ENCODE measurements at regions not wholly inside any gene's neighbourhood (a gene's known extent, or its start where the extent isn't known, plus 50 kb on each side); places are given as distances from the start of the nearest gene placed in this dataset.
A peak's percentile ranks its signal among the peaks of the same experiment; 100 is the strongest.
"Not testable (repeated sequence)": the region's sequence is repeated elsewhere in the genome, so short reads cannot be mapped to it uniquely, and the experiment has no call there.

DNA sequence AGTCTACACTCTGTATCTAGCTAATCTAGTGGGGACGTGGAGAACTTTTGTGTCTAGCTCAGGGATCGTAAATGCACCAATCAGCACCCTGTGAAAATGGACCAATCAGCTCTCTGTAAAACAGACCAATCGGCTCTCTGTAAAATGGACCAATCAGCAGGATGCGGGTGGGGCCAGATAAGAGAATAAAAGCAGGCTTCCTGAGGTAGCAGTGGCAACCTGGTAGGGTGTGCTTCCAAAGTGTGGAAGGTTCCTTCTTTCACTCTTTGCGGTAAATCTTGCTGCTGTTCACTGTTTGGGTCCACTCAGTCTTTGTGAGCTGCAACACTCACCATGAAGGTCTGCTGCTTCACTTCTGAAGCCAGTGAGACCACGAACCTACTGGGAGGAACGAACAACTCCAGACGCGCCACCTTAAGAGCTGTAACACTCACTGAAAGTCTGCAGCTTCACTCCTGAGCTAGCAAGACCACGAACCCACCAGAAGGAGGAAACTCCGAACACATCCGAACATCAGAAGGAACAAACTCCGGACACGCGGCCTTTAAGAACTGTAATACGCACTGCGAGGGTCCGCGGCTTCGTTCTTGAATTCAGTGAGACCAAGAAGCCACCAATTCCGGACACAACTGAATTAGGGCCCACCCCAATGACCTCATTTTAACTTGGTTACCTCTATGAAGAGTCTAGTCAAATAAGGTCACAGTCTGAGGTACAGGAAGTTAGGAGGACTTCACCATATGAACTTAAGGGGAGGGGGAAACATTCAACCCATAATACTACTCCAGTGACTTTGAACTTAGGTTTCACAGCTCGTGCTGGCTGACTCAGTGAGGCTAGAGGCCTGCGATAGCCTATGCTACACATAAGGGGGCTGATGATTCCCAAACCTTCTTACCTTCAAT, 59.8 kb upstream of the LPGAT1 start:
- Mint-ChIP-seq H3K27me3 (peaks cover 0 to 26% (median 6%) of the 10 kb centered on the region in 5 donors), H3K4me3 (peak overlapping the region in 1 of 10 donors; percentile 4)
- H3K27ac Mint-ChIP-seq; H3K36me3 ChIP-seq (ENCODE audit: control insufficient read depth in 2 of 3, insufficient read depth in 3 of 3, low read length in 3 of 3); H3K4me1 ChIP-seq (ENCODE audit: control insufficient read depth in 2 of 2, insufficient read depth in 2 of 2, low read length in 2 of 2); H3K9me3 Mint-ChIP-seq; intact Hi-C loops (cut with micrococcal nuclease); H3K4me1 Mint-ChIP-seq; H3K27ac ChIP-seq (ENCODE audit: low read depth, low read length); H3K36me3 Mint-ChIP-seq; CTCF ChIA-PET; H3K4me3 ChIP-seq (ENCODE audit: low read length); H3K27me3 ChIP-seq (ENCODE audit: control insufficient read depth in 2 of 2, insufficient read depth in 2 of 2, low read length in 2 of 2); H3K9me3 ChIP-seq (ENCODE audit: control insufficient read depth in 2 of 3, low read length in 3 of 3); DNase-seq; ATAC-seq: not testable (repeated sequence)
- POLR2A ChIA-PET = interaction anchor here (0.6 kb wide), 1 partner anchor 16 kb away, joined by 3 read pairs; no protein-coding TSS in a partner anchor

DNA sequence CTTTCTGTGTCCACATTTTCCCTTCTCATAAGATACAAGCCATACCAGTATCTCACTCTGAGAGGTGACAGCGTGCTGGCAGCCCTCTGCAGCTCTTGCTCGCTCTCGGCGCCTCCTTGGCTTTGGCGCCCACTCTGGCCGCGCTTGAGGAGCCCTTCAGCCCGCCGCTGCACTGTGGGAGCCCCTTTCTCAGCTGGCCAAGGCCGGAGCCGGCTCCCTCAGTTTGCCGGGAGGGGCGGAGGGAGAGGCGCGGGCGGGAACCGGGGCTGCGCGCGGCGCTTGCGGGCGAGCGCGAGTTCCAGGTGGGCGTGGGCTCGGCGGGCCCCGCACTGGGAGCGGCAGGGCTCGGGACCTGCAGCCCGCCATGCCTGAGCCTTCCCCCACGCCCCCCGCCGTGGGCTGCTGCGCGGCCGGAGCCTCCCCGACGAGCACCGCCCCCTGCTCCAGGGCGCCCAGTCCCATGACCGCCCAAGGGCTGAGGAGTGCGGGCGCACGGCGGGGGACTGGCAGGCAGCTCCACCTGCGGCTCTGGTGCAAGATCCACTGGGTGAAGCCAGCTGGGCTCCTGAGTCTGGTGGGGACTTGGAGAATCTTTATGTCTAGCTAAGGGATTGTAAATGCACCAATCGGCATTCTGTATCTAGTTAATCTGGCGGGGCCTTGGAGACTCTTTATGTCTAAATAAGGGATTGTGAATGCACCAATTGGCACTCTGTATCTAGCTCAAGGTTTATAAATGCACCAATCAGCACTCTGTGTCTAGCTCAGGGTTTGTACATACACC, 58.9 kb upstream of the LPGAT1 start:
- CTCF ChIA-PET; H3K27ac Mint-ChIP-seq; H3K36me3 ChIP-seq (ENCODE audit: control insufficient read depth in 2 of 3, insufficient read depth in 3 of 3, low read length in 3 of 3); H3K27ac ChIP-seq (ENCODE audit: low read depth, low read length); H3K27me3 ChIP-seq (ENCODE audit: control insufficient read depth in 2 of 2, insufficient read depth in 2 of 2, low read length in 2 of 2); H3K36me3 Mint-ChIP-seq; H3K4me1 ChIP-seq (ENCODE audit: control insufficient read depth in 2 of 2, insufficient read depth in 2 of 2, low read length in 2 of 2); H3K9me3 ChIP-seq (ENCODE audit: control insufficient read depth in 2 of 3, low read length in 3 of 3); intact Hi-C loops (cut with micrococcal nuclease); ATAC-seq; H3K9me3 Mint-ChIP-seq; DNase-seq; H3K4me3 ChIP-seq (ENCODE audit: low read length); H3K4me1 Mint-ChIP-seq: not testable (repeated sequence)
- POLR2A ChIA-PET = interaction anchor here (0.6 kb wide), 1 partner anchor 1206 kb away, joined by 6 read pairs; no protein-coding TSS in a partner anchor
- Mint-ChIP-seq H3K4me3 (peak overlapping the region in 1 of 10 donors; percentile 4), H3K27me3 (peaks cover 0 to 25% (median 3%) of the 10 kb centered on the region in 5 donors)

DNA sequence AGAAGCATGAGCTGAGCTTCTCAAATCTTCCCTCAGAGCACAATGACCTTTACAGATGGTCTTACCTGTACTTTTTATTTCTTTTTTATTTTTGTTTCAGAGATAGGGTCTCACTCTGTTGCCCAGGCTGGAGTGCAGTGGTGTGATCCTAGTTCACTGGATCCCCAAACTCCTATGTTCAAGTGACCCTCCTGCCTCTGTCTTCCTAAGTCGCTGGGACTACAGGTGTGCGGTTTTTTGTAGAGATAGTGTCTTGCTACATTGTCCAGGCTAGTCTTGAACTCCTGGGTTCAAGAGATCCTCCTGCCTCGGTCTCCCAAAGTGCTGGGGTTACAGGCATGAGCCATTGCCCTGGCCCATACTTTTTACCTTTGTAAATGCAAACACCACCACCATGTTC, 56.0 kb upstream of the LPGAT1 start:
- H3K36me3 Mint-ChIP-seq = peaks cover 0 to under 1% (median 0%) of the 10 kb centered on the region in 5 donors
- peaks cover 0 to 16% (median 3%) of the 10 kb centered on the region in 5 donors for H3K27me3 Mint-ChIP-seq
- ChIA-PET POLR2A (no interaction called here), CTCF (no interaction called here)
- H3K4me1 ChIP-seq (ENCODE audit: control insufficient read depth in 2 of 2, insufficient read depth in 2 of 2, low read length in 2 of 2) = no peaks in the 10 kb centered on the region
- no peaks in the 10 kb centered on the region for H3K27me3 ChIP-seq (ENCODE audit: control insufficient read depth in 2 of 2, insufficient read depth in 2 of 2, low read length in 2 of 2)
- no peak overlapping the region for H3K4me3 Mint-ChIP-seq
- H3K9me3 Mint-ChIP-seq = peaks cover 0 to 7% (median under 1%) of the 10 kb centered on the region in 11 donors
- H3K27ac ChIP-seq (ENCODE audit: low read depth, low read length) = no peak overlapping the region
- DNase-seq (no peak), ATAC-seq (no peak)
- H3K4me1 Mint-ChIP-seq = peaks cover 0 to 19% (median 0%) of the 10 kb centered on the region in 7 donors
- no peak overlapping the region for H3K27ac Mint-ChIP-seq
- no peaks in the 10 kb centered on the region for H3K9me3 ChIP-seq (ENCODE audit: control insufficient read depth in 2 of 3, low read length in 3 of 3)
- H3K4me3 ChIP-seq (ENCODE audit: low read length) = no peak overlapping the region
- intact Hi-C loops (cut with micrococcal nuclease) = no loop called here
- H3K36me3 ChIP-seq (ENCODE audit: control insufficient read depth in 2 of 3, insufficient read depth in 3 of 3, low read length in 3 of 3) = no peaks in the 10 kb centered on the region

DNA sequence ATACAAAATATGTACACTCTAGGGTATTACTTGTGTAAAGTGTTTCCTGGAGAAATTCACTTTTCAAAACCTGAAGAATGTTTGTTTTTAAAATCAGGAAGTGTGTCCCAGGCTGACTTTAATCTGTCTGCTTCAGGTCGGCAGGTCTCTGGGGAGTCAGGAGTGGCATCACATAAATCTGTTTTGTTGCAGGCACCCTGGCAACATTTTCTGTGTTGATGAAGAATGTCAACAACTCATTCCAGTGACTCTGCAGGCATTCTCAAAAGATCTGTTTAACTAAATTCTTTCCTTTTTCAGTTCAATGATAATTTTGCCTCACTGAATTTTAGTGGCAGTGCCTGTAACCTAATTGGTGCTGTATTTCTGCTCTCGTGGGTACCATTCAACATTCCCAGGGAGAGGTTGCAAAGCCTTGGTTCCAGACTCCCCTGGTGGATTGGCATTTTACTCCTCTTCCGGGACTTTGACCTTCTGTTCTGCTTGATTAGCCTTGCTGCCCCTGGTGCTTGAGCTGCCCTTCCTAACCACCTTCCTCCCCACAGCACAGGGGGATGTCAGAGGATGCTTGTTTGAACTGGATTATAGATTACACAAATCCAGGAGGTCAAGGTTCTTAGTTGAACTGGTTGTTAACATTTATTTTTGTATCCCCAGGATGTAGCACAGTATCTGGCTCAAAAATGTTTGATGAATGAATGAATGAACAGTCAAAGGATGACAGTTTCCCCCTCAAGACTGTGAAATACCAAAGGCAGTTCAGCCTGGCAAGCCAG, 55.4 kb upstream of the LPGAT1 start:
- ChIA-PET POLR2A (no interaction called here), CTCF (no interaction called here)
- no peak overlapping the region for H3K27ac ChIP-seq (ENCODE audit: low read depth, low read length)
- no peaks in the 10 kb centered on the region for H3K9me3 ChIP-seq (ENCODE audit: control insufficient read depth in 2 of 3, low read length in 3 of 3)
- Mint-ChIP-seq H3K27ac (no peak overlapping the region), H3K27me3 (peaks cover 0 to 19% (median 3%) of the 10 kb centered on the region in 5 donors), H3K9me3 (peaks cover 0 to 8% (median 2%) of the 10 kb centered on the region in 11 donors), H3K4me3 (no peak overlapping the region), H3K4me1 (peaks cover 0 to 19% (median 0%) of the 10 kb centered on the region in 7 donors), H3K36me3 (peaks cover 0 to 2% (median 0%) of the 10 kb centered on the region in 5 donors)
- no peaks in the 10 kb centered on the region for H3K36me3 ChIP-seq (ENCODE audit: control insufficient read depth in 2 of 3, insufficient read depth in 3 of 3, low read length in 3 of 3)
- intact Hi-C loops (cut with micrococcal nuclease) = no loop called here
- H3K4me1 ChIP-seq (ENCODE audit: control insufficient read depth in 2 of 2, insufficient read depth in 2 of 2, low read length in 2 of 2) = no peaks in the 10 kb centered on the region
- ATAC-seq (no peak), DNase-seq (no peak)
- H3K4me3 ChIP-seq (ENCODE audit: low read length) = no peak overlapping the region
- no peaks in the 10 kb centered on the region for H3K27me3 ChIP-seq (ENCODE audit: control insufficient read depth in 2 of 2, insufficient read depth in 2 of 2, low read length in 2 of 2)

DNA sequence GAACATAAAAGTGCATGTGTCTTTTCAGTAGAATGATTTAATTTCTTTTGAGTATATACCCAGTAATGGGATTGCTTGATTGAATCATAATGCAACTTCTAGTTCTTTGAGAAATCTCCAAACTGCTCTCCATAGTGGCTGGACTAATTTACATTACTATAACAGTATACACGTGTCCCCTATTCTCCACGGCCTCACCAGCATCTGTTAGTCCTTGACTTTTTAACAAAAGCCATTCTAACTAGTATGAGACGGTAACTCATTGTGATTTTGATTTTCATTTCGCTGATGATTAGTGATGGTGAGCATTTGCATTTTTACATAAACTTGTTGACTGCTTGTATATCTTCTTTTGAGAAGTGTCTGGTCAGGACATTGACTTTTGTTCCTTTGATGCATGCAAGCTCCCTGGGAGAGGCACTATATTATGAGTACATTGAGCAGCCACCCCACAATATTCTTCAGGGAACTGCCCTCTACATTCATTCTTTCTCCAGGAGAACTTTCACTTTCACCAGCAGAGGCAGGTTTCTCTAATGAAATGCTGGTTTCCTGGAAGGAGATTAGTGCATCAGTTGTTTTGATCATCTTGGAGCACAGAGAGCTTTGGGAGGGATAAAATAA, 51.9 kb upstream of the LPGAT1 start:
- ChIA-PET POLR2A (no interaction called here), CTCF (no interaction called here)
- H3K36me3 ChIP-seq (ENCODE audit: control insufficient read depth in 2 of 3, insufficient read depth in 3 of 3, low read length in 3 of 3) = no peaks in the 10 kb centered on the region

More for the DNA sequence above, 51.9 kb upstream of the LPGAT1 start:
- Histone ChIP-seq H3K4me3 (ENCODE audit: low read length) (no peak overlapping the region), H3K9me3 (ENCODE audit: control insufficient read depth in 2 of 3, low read length in 3 of 3) (no peaks in the 10 kb centered on the region), H3K27ac (ENCODE audit: low read depth, low read length) (no peak overlapping the region), H3K27me3 (ENCODE audit: control insufficient read depth in 2 of 2, insufficient read depth in 2 of 2, low read length in 2 of 2) (no peaks in the 10 kb centered on the region), H3K4me1 (ENCODE audit: control insufficient read depth in 2 of 2, insufficient read depth in 2 of 2, low read length in 2 of 2) (no peaks in the 10 kb centered on the region)
- Mint-ChIP-seq H3K9me3 (peaks cover 0 to 8% (median 1%) of the 10 kb centered on the region in 11 donors), H3K27me3 (peaks cover 0 to 24% (median 0%) of the 10 kb centered on the region in 5 donors), H3K27ac (no peak overlapping the region), H3K4me3 (peak overlapping the region in 1 of 10 donors; percentile 4), H3K4me1 (peaks cover 0 to 11% (median 0%) of the 10 kb centered on the region in 7 donors), H3K36me3 (peaks cover 0 to 4% (median 0%) of the 10 kb centered on the region in 5 donors)
- no peak for ATAC-seq
- intact Hi-C loops (cut with micrococcal nuclease) = no loop called here
- no peak for DNase-seq

Measured in naive thymus-derived CD4-positive, alpha-beta T cell (primary cell).